Muscle layer of colon (tissue), 2 donors: ENCODE measurements at regions not wholly inside any gene's neighbourhood (a gene's known extent, or its start where the extent isn't known, plus 50 kb on each side); places are given as distances from the start of the nearest gene placed in this dataset.
"Not testable (repeated sequence)": the region's sequence is repeated elsewhere in the genome, so short reads cannot be mapped to it uniquely, and the experiment has no call there.

Experiments used
- H3K27ac ChIP-seq: one replicate; pipeline ENCODE4 v1.7.0; 2013; ENCODE audit warnings: low read depth, mild to moderate bottlenecking, low read length, moderate library complexity
- H3K27me3 ChIP-seq, 2 donors: one replicate each; pipeline ENCODE4 v1.7.0; 2013; ENCODE audit warnings: low read length in 2 of 2, mild to moderate bottlenecking in 2 of 2; ENCODE audit not compliant: insufficient read depth in 2 of 2, control insufficient read depth in 1 of 2
- H3K36me3 ChIP-seq: one replicate; pipeline ENCODE4 v1.7.0; 2013; ENCODE audit warnings: mild to moderate bottlenecking, low read length; ENCODE audit not compliant: insufficient read depth
- H3K4me1 ChIP-seq: one replicate; pipeline ENCODE4 v1.7.0; 2013; ENCODE audit warnings: mild to moderate bottlenecking, low read length; ENCODE audit not compliant: insufficient read depth
- H3K4me3 ChIP-seq, 2 donors: one replicate each; pipeline ENCODE4 v1.7.0; 2013; ENCODE audit warnings: low read length in 2 of 2, low read depth in 1 of 2, mild to moderate bottlenecking in 1 of 2, moderate library complexity in 1 of 2
- H3K9ac ChIP-seq: one replicate; pipeline ENCODE4 v1.7.0; 2013; ENCODE audit warnings: low read length
- H3K9me3 ChIP-seq: one replicate; pipeline ENCODE4 v1.7.0; 2013; ENCODE audit warnings: mild to moderate bottlenecking, low read length
- donor health status: abdominal sarcoma.
- donor health status: Adenocarcinoma of cecum.

GRCh38 chr2:67771380-67771779 lies 291.4 kb downstream of the C1D start:
- H3K4me1 ChIP-seq, result no peaks in the 10 kb centered on the region
- H3K27ac ChIP-seq, result no peak overlapping the region
- H3K36me3 ChIP-seq, result no peaks in the 10 kb centered on the region
- no peaks in the 10 kb centered on the region for H3K9me3 ChIP-seq
- no peak overlapping the region for H3K9ac ChIP-seq
- H3K27me3 ChIP-seq, result no peaks in the 10 kb centered on the region
- H3K4me3 ChIP-seq, result no peak overlapping the region

DNA sequence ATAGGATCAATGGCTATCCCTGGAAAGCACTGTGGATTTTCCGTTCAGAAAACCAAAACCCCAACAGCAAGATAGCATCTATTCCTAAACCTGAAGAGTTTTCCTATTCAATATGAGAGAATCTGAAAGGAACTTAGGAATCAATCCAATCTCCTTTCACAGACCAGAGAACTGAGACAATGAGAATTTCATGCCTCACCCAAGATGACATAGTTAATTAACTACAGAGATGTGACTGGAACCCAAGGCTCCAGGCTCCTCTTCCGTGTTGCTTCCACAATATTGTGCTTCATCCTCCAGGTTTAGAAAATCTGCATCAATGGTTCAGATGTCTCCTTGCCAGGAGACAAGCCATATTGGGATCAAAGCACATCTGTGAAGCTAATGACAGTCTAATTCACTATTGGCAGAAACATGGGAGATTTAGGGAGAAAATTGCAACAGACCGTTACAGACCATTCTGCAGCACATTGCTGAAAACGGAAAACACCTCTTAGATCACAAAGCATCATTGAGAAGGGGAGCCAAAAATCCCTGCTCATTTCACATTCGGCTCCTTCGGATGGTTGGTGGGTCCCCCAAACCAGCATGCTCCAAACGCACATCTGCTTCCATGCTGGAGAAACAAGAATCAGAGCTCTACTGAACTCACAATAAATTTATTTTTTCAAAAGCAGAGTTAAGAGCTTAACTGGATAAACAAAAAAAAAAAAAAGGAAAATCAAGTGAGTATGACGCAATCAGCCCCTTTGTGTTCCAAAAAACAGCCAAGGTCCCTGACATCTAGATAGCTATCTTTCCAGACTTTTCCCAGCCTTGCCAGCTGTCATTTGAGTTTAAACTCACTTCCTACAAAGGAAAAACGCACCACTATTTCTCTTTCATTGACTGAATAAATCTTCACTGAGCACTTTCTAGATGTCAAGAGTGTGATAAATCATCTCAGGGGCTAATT lies 290.3 kb downstream of the C1D start:
- H3K9me3 ChIP-seq, result no peaks in the 10 kb centered on the region

GRCh38 chr2:67773851-67774250 lies 289.0 kb downstream of the C1D start:
- H3K9ac ChIP-seq, result no peak overlapping the region
- H3K27me3 ChIP-seq, result no peaks in the 10 kb centered on the region
- no peak overlapping the region for H3K4me3 ChIP-seq
- no peaks in the 10 kb centered on the region for H3K36me3 ChIP-seq
- no peaks in the 10 kb centered on the region for H3K4me1 ChIP-seq
- no peak overlapping the region for H3K27ac ChIP-seq
- no peaks in the 10 kb centered on the region for H3K9me3 ChIP-seq

More for the DNA sequence above, 290.3 kb downstream of the C1D start:
- Histone ChIP-seq H3K4me1 (no peaks in the 10 kb centered on the region), H3K36me3 (no peaks in the 10 kb centered on the region), H3K27me3 (no peaks in the 10 kb centered on the region), H3K9ac (no peak overlapping the region), H3K4me3 (no peak overlapping the region), H3K27ac (no peak overlapping the region)

DNA sequence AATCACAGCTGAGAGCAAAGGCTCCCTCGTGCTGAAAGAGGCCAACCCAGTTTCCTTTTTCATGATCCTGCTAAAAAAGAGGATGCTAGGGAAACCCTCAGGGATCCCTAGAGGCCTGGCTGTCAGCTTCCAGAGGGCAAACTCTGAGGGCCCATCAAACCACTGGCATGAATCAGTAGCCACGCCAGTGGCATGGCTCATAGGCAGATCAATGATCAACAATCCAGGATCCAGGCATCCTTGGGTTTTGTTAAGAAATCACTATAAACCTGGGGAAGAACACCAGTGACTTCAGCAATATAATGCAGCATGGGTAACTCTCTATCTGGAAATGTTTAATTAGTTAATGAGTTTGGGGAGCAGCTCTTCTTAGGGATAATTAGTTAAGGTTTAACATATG lies 286.5 kb downstream of the C1D start:
- Histone ChIP-seq H3K4me1 (no peaks in the 10 kb centered on the region), H3K9ac (no peak overlapping the region), H3K27me3 (no peaks in the 10 kb centered on the region), H3K9me3 (no peaks in the 10 kb centered on the region), H3K27ac (no peak overlapping the region), H3K36me3 (no peaks in the 10 kb centered on the region), H3K4me3 (no peak overlapping the region)

DNA sequence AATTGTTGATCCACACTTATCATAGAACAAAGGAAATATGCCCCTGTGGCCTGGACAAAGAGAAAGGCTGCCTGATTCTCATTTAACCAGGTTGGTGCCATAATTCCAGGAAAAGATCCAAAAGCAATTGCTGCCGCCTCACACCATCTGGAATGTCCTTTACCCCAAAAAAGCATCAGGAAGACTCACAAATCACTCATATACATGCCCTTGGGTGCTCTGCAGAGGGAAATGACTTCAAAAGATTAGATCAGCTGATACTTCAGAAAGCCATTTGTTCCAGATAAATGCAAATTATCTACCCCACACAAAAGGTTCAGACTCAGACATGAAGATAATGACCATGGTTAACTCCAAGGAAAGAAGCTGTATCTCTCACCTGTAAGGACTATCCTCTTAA lies 285.8 kb downstream of the C1D start:
- H3K27me3 ChIP-seq, result no peaks in the 10 kb centered on the region
- no peaks in the 10 kb centered on the region for H3K9me3 ChIP-seq
- no peaks in the 10 kb centered on the region for H3K4me1 ChIP-seq
- no peaks in the 10 kb centered on the region for H3K36me3 ChIP-seq
- no peak overlapping the region for H3K4me3 ChIP-seq
- H3K9ac ChIP-seq, result no peak overlapping the region
- no peak overlapping the region for H3K27ac ChIP-seq

GRCh38 chr2:67777836-67778429 lies 284.9 kb downstream of the C1D start:
- H3K27ac ChIP-seq, result no peak overlapping the region
- no peaks in the 10 kb centered on the region for H3K27me3 ChIP-seq
- no peak overlapping the region for H3K9ac ChIP-seq
- peaks cover 9% of the 10 kb centered on the region for H3K4me1 ChIP-seq
- H3K36me3 ChIP-seq, result no peaks in the 10 kb centered on the region
- H3K4me3 ChIP-seq, result no peak overlapping the region
- H3K9me3 ChIP-seq, result no peaks in the 10 kb centered on the region

DNA sequence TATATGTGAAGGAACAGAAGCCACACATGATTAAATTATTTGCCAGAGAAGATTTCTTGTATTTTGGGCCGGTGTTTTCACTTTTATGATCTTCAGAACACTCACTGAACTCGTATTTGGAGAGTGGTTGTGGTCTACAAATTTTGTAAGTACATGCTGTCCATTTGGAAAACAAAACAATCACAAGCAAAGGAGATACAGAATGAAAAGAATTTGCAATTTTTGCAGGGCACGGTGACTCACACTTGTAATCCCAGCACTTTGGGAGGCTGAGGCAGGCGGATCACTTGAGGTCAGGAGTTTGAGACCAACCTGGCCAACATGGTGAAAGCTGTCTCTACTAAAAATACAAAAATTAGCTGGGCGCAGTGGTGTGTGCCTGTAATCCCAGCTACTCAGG lies 282.0 kb downstream of the C1D start:
- H3K4me1 ChIP-seq, result peaks cover 12% of the 10 kb centered on the region
- H3K36me3 ChIP-seq, H3K4me3 ChIP-seq, H3K27me3 ChIP-seq, H3K27ac ChIP-seq, H3K9ac ChIP-seq, H3K9me3 ChIP-seq: not testable (repeated sequence)

DNA sequence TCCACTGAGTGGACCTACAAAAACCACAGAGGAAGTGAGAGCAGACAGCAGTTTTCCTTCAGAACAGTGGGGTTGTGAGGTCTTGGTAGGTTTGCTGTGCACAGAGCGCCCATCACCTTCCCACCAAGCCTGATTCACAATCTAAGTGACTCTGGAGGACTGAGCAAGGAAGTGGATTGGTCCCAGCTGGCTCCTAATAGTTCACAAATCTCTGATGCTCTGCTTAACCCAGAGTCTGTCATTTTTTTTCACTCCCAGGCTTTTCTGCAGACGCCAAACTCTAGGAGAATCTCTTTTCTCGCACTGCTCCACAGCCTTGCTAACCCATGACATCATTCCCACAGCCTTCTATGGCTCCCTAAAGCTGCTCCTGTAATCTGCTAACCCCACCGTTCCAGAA lies 280.4 kb downstream of the C1D start:
- H3K27ac ChIP-seq, result no peak overlapping the region
- H3K9ac ChIP-seq, result no peak overlapping the region

GRCh38 chr2:67783026-67783425 lies 279.8 kb downstream of the C1D start:
- no peak overlapping the region for H3K4me3 ChIP-seq
- H3K27ac ChIP-seq, result no peak overlapping the region
- no peaks in the 10 kb centered on the region for H3K9me3 ChIP-seq
- no peak overlapping the region for H3K9ac ChIP-seq
- no peaks in the 10 kb centered on the region for H3K36me3 ChIP-seq
- no peaks in the 10 kb centered on the region for H3K27me3 ChIP-seq
- H3K4me1 ChIP-seq, result peaks cover 12% of the 10 kb centered on the region

More for the DNA sequence above, 280.4 kb downstream of the C1D start:
- Histone ChIP-seq H3K9me3 (no peaks in the 10 kb centered on the region), H3K4me3 (no peak overlapping the region), H3K4me1 (peaks cover 12% of the 10 kb centered on the region), H3K36me3 (no peaks in the 10 kb centered on the region), H3K27me3 (no peaks in the 10 kb centered on the region)

- Histone ChIP-seq H3K9ac (no peak overlapping the region), H3K9me3 (no peaks in the 10 kb centered on the region), H3K27ac (no peak overlapping the region), H3K4me3 (no peak overlapping the region), H3K27me3 (no peaks in the 10 kb centered on the region), H3K4me1 (no peaks in the 10 kb centered on the region), H3K36me3 (no peaks in the 10 kb centered on the region)
These were observed 272.2 kb downstream of the C1D start for GRCh38 chr2:67790622-67791021.

GRCh38 chr2:67792191-67792590 lies 270.6 kb downstream of the C1D start:
- no peak overlapping the region for H3K4me3 ChIP-seq
- no peaks in the 10 kb centered on the region for H3K4me1 ChIP-seq
- H3K9ac ChIP-seq, result no peak overlapping the region
- no peaks in the 10 kb centered on the region for H3K36me3 ChIP-seq
- H3K9me3 ChIP-seq, result no peaks in the 10 kb centered on the region
- no peaks in the 10 kb centered on the region for H3K27me3 ChIP-seq
- H3K27ac ChIP-seq, result no peak overlapping the region
